ENCODE measurements at regions not wholly inside any gene's neighbourhood (a gene's known extent, or its start where the extent isn't known, plus 50 kb on each side); places are given as distances from the start of the nearest gene placed in this dataset.

DNA sequence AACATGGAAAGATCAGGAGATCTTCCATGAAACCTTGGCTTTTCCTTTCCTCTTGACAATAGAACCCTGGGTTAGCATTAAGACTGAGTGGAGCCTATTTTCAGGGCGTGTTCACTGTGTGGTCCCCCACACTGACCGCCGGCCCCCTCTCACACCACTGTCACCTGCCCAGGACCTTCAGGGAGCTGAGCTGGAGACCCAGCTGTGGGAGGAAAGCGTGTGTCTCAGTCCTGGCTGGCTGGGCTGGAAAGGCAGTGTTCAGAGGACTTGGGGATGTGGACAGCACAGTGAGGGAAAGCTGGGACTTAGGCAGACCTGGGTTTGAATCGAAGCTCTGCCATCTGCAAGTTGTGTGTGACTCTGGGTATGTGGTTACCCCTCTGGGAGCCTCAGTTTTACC is 268.1 kb downstream of the NSG2 start:
- TF ChIP-seq, protein P1, sequence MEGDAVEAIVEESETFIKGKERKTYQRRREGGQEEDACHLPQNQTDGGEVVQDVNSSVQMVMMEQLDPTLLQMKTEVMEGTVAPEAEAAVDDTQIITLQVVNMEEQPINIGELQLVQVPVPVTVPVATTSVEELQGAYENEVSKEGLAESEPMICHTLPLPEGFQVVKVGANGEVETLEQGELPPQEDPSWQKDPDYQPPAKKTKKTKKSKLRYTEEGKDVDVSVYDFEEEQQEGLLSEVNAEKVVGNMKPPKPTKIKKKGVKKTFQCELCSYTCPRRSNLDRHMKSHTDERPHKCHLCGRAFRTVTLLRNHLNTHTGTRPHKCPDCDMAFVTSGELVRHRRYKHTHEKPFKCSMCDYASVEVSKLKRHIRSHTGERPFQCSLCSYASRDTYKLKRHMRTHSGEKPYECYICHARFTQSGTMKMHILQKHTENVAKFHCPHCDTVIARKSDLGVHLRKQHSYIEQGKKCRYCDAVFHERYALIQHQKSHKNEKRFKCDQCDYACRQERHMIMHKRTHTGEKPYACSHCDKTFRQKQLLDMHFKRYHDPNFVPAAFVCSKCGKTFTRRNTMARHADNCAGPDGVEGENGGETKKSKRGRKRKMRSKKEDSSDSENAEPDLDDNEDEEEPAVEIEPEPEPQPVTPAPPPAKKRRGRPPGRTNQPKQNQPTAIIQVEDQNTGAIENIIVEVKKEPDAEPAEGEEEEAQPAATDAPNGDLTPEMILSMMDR (IDR thresholded peaks at IDR 0.05 in 2 of 3, conservative IDR thresholded peaks at IDR 0.05 in 1 of 3; ENCODE audit: borderline replicate concordance in 1 of 3, insufficient read depth in 1 of 3, low read depth in 2 of 3, low read length in 2 of 3) = no peak
- TF ChIP-seq POLR2A (IDR thresholded peaks at IDR 0.05; ENCODE audit: borderline replicate concordance, extremely low read depth, insufficient read depth, insufficient read length) (no peak), POLR2AphosphoS5 (IDR thresholded peaks at IDR 0.05; ENCODE audit: low read depth, low read length) (no peak), EZH2 (IDR thresholded peaks at IDR 0.05) (no peak)

All from HCT116 (cell line).